ENCODE measurements at regions not wholly inside any gene's neighbourhood (a gene's known extent, or its start where the extent isn't known, plus 50 kb on each side); places are given as distances from the start of the nearest gene placed in this dataset.
A peak's percentile ranks its signal among the peaks of the same experiment; 100 is the strongest.
"Not testable (repeated sequence)": the region's sequence is repeated elsewhere in the genome, so short reads cannot be mapped to it uniquely, and the experiment has no call there.

DNA sequence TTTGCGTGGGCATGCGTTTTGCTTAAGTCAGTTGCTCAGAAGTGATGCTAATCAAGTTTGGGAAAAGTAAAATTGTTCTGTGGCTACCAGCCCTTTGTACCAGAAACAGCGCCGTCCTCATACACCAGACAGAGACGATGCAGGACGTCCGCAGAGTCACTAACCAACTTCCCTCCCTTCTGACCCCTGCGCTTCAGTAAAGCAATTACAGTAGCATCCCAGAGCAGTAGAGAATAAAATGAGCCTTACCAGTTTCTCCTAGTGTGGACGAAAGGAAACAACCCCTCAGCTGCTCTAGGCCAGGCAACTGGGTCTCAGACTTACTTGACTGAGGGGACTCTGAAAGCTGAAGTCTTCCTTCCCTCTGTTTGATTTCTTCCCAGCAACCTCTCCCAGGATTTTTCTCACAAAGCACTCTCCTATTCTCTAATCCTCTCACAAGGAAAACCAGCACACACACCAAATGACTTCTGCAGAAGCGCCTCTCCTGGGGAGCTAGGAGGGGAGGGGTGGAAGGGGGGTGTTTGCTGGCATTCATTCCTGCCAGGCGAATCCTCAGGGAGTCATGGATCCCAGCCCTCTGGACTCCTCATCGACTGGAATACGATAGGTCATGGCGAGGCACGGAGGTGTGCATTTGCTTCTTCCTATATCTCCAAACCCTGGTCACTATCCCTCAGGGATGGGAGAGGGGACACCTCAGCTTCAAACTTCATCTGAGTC is 56.0 kb upstream of the MID1 start:
- DNase-seq = no peak

DNA sequence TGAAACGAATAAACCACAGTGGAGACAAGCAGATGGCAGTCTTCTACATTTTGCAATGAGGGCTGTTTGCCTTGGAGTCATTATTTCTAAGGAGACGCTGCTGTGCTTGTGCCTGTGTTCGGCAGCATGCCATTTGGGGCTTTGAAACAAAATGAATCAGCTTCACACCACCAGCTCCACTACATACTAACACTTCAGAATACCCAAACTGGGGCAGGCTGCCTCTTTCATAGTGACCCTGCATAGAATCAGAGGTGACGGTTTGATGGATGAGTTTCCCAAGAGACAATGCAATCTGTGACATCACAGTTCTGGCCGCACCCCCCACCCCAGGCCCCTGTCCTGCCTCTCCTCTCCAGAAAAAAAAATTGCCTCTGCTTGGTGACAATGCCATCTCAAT is 57.1 kb upstream of the MID1 start:
- no peak for DNase-seq

DNA sequence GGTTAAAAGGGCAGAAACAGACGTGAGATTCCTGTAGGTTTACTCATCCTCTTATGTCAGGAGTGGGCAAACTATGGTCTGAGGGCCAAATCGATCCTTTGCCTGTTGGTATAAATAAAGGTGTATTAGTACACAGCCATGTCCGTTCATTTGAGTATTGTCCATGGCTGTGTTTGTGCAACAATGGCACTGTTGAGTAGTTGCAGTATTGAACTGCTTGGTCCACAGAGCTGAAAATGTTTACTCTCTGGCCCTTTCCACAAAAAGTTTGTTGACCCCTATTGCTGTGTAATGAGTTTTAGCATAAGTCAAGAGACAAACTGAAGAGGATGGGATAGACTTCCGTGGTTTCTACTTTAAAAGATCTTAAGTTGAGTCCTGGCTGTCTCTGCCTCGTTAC is 59.0 kb upstream of the MID1 start:
- no peak for DNase-seq

DNA sequence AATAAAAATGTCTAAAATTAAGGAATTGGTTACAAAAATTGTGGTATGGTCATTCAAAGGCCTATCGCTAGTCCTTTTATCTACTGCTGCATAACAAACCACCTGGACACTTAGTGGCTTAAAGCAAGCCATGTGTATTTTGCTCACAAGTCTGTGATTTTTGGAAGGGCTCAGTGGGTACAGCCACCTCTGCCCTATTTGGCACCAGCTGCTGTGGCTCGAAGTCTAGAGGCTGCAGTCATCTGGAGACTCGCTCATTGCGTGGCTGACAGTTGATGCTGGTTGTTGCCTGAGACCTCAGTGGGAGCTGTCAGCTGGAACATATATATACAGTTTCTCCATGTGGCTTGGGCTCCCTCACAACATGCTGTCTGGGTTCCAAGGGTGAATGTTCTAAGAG is 60.8 kb upstream of the MID1 start:
- DNase-seq = no peak

DNA sequence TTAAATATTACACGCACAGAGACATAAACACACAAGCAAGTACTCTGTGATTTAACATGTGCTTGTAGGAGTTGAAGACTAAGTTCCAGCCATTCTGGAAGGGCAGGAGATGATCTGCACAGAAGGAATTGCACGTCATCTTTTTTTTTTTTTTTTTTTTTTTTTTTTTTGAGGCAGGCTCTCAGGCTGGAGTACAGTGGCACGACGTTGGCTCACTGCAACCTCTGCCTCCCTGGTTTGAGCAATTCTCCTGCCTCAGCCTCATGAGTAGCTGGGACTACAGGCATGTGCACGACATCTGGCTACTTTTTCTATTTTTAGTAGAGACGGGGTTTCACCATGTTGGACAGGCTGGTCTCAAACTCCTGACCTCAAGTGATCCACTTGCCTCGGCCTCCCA is 63.2 kb upstream of the MID1 start:
- DNase-seq = not testable (repeated sequence)

DNA sequence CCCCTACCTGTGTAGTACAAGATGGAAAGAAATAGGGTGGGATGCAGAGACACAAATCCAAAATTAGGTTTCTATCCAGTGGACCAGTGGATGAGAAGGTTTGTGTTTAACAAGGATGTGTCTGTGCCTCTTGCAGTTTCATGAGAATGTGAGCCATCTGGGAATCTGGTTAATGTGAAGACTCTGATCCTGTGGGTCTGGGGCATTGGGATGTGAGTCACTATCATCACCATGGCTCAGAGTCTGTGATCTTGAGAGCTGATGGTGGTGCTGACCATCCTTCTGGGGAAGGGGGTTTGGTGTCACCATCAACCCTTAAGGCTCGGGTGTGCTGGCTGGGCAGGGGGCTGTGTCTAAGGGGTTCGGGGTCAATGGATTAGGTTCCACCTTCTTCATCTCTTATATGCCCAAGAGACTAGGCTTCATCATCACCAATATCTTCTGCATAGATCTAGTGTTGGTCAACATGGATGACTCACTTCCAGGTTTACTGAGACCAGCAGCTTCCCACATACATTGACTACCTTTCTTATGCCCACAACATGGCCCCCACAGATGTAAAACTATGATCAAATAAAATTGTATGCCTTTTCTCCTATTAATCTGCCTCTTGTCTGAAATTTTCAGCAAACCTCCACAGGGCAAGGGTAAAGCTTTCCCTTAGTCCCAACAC is 65.7 kb upstream of the MID1 start:
- no peak for DNase-seq

DNA sequence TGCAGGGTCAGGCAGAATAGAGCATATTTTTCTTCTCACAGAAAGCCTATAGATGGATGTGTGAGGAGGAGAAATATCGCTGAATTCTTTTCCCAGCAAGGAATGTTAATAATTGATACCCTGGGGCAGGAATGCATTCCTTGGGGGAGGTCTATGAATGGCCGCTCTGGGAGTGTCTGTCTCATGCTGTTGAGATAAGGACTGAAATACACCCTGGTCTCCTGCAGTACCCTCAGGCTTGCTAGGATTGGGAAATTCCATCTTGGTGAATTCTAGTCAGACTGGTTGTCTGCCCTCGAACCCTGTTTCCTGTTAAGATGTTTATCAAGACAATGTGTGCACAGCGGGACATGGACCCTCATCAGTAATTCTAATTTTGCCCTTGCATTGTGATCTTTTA is 71.4 kb upstream of the MID1 start:
- DNase-seq = not testable (repeated sequence)

DNA sequence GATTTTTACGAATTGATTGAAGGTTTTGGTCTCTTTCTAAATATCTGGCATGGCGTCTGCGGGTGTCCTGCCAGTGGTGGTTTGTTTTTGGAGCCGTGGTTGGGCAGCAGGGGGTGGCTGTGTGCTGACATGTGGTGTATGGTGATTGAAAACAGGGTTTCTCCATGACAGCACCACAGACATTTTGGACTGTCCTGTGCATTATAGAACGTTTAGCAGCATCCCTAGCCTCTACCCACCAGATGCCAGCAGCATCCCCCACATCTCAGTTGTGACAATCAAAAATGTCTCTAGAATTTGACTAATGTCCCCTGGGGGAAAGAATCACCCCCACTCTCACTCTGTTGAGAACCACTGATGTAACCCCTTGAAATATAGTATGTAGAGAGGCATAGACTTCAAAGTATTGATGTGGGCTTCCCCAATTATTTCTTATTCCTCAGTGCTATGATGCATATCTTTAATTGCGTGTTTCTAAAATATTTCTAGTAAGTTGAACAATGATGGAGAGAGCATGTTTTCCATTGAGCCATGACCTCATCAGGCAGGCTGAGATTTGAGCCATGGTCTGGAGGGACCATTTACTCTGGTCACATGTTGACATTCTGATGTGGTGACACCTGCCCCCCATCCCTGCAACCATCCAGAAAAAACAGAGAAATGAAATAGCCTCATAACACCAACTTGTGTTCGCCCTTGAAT is 77.4 kb upstream of the MID1 start:
- no peak for DNase-seq

DNA sequence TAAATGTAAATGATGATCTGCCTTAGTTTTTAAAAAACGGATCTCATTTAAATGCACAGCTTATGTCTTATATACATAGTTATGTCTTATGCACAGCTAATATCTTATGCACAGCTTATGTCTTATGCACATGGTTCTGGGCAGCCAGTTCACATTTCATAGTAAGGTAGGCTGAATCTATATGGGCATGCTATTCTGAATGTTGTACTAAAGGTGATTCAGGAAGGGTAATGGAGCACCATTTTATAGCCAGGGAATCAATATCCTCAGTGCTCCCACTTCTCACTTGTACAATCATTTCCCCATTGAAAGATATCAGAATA is 77.9 kb upstream of the MID1 start:
- no peak for DNase-seq

DNA sequence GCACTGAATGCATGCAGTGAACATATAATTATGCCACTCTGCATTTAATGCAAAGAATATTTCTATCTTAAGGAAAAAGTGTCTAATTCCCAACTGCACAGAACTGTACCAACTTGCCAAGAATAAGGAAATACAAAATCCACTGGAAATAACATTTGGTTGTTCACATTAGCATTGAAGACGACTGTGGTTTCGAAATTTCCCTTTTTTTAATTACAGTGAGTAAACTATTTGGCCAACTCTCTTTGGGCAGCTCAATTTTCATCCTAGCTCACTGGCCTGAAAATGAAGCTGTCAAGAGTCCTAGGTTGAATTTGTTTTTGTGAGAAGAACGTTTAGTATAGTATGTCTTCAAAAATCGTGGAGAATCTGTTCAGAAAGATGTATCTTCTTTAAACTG is 81.6 kb upstream of the MID1 start:
- DNase-seq = no peak

DNA sequence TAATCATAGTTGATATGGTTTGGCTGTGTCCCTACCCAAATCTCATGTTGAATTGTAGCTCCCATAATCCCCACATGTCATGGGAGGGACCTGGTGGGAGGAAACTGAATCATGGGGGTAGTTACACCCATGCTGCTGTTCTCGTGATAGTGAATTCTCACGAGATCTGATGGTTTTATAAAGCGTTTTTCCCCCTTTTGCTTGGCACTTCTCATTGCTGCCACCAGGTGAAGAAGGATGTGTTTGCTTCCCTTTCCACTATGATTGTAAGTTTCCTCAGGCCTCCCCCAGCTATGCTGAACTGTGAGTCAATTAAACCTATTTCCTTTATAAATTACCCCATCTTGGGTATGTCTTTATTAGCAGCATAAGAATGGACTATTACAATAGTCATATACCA is 86.0 kb upstream of the MID1 start:
- not testable (repeated sequence) for DNase-seq

DNA sequence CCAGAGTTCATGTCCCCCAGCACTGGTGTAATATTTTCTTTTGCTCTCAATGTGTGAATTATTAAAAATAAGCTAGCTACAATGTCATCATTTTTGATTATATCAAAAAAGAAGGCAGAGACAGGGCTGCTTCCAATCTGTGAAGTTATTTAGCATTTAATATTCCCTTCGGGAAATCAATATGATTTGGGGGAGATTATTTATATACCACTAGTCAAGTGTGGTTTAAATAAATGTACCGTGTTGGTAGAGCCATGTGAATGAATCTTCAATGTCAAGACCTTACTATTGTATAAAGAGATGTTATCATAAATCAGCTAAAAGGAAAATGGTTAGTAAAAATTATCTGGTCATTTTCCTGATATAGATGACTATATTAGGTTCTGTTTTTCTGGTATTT is 87.4 kb upstream of the MID1 start:
- DNase-seq = no peak

DNA sequence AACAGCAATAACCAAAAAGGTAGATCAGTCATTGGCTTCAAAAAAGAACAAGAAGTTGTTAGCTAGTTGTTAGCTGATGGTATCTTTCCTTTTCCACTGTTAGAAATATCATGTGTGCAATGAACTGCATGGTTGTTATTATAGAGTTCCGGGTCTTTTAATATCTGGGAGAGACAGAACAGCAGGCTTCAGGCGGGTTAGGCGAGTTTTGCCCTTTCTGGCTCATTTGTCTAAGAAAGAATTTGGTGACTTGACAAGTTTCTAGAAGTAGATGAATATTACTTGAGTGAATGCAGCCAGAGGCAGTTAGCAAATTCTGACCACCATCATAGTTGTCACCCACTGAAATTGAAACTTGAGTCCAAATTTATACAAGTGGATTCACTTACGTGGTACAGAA is 88.9 kb upstream of the MID1 start:
- no peak for DNase-seq

DNA sequence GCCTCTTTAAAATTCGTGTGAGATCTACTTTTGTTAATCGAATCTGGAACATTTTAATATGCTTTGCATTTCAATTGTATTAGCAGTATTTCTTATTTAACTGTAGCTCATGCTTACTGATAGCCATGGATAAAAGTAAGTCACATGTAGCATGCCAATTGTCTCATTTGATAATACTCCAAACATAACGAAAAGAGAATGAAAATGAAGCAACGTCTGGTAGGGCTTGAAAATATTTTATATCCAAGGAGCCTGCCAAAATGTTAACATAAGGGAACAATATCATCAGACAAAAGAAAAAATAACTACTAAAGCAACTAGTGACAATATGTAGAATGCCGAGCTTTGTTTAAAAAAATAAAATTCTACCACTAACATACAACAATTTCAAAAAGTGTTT is 94.1 kb upstream of the MID1 start:
- no peak for DNase-seq

DNA sequence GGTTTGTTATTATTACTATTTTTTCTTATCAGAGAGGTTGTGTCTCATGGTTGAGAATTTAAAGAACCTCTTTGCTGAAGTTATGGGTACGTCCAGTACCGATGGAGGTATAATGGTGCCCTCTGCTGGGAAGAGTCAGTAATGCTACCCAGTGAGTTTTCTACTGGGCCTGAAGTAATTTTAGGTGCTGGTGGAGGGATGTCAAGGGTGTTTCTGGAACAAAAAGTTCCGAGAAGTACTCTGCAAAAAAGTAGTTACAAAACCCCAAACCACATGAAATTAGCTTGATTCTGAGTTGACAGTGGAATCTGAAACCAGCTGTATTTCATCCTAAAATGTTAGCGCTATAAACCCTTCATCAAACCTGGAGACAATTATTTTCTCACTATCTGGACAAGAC is 102.5 kb upstream of the MID1 start:
- peak; percentile 17 for DNase-seq

DNA sequence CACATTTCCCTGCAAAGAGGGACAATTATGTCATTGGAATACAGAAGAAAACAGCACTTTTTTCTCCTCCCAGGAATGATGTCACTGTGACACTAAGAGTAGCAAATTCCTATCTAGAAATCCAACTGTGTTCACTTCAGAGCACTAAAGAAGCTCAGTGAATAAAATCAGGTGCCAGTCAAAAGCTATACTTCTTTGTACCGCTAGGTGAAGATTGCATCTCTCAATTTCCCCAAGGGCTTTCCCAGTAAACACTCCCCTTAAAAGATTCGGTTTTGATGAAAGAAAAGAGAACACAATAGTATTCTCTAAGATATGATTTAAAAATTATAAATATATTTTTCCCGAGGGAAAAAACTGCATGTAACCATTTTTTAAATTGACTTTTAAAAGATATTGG is 104.7 kb upstream of the MID1 start:
- DNase-seq = no peak

DNA sequence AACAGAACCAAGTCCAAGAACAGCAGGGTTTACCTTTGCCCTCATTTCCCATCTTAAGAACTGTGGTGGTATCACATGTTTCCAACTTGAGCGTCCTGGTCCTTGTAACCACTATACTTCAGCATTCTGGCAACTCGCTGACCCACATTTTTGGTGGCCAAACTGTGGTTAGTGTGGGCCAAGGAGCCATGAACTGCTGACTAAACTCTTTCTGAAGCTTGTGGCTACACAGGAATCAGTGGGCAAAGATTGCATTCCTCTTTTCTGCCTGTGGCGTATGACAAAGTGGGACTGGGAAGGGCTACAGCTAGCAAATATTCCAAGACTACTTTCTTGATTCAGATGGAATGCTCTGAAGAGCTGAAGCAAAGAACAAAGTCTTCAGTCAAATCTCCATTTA is 106.3 kb upstream of the MID1 start:
- peak; percentile 10 for DNase-seq

DNA sequence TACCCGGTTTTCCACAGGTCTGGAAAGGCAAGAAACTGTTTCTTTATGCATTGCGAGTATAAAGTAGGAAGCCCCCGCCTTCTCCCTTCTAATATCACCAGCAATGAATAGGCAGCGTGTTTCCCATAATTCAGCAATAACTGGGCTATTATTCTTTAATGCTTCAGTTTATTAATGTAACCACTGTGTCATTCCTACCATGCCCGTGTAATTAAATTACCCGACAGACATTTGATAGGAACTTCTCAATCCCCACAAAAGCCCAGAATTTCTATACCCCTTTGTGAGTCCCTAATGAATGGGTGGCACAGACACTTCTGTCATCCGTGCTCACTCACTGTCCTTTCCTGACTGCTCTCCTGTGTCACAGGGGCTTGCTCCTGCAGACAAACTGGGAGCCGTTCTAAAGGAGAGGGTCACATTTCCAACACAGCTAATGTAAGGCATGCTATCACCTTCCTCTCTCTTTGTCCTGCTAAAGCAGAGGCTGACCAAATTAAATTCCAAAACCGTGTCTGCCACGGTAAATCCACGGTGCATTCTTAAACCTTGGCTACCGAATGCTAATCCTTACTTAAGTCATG is 108.5 kb upstream of the MID1 start:
- no peak for DNase-seq

DNA sequence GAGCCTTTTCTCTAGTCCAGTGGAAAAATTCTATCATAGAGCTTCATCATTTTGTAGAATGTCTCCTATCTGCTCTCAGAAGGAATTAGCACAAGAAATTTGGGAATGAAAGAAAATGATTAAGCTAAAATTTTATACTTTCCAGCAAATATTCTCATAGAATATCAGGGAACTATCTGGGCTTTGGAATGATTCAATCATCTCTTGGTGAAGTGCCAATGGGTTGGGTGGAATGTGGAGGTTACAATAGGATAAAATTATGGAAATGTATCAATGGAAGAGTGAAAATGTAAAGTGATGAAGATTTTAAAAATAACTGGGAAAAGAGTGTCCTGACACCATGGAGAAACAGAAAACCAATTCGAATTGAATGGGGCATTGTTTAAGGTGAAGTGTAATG is 119.0 kb upstream of the MID1 start:
- no peak for DNase-seq

DNA sequence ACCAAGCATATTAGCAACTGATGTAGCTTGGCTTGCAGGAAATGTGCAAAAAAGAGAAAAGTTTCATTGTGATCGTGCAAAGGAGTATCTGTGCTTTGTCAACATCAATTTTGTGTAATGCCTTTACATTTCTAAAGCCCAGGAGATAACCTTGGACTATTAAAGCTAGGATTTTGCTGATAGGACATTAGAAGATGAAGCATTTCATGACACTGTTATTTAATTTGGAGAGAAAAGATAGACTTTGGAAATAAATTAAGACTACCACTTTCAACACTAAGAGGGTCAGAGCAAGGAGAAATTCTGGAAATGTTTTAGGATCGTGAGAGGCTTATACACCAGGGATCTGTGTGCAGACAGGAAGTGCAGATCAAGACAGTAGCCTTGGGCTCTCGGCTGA is 120.6 kb upstream of the MID1 start:
- no peak for DNase-seq

DNA sequence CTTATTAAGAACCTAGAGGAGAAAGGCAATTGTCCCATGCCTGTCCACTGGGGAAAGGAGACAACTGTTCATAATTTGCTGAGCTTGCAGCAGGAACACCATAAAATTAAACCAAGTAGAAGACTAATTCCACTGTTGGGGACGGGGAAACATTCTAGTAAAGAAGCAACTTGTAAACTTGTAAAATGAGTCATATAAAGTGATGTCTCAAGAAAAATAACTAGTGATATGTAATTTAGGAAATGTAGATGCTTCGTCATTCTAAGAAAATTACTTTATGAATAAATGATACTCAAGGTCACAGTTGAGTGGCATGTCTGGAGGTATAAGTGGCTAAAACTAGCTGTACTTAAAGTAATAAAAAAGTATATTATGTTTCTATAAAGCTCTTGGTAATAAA is 121.2 kb upstream of the MID1 start:
- DNase-seq = no peak

DNA sequence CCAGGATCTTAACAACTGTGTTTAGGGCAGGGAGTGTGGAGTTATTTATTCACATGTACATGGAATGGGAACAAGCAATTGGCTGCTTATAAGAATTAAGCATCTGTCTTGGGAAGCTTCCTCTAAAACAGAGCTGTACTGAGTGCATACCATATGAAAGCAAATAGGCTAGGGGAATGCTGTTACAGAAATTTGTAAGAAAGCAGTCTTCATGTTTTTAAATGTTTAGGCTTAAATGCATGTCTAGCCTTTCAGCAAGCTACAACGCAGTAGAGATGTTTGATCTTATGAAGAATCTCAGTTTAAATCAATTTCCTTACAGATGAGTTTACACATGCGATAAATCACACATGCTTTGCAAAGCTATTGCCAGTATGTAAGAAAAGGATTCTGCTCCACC is 123.1 kb upstream of the MID1 start:
- DNase-seq = no peak

DNA sequence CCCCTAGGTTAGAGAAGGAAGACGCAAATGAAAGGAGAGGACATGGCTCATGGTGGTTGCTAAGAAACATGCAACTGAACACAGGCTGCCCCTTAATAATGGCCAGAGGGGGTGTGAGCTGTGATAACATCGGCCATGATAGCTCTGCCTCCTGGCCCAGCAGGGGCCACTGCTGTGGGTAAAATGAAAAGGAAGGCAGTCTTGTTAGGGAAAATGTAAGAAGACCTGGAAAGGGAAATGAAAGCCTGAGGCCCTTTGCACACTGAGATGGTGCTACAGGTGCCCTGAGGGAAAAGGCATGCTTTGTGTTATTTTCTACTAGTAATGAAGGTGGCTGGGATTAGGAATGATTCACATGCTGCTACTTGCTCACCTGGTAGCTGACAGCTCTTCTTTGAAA is 123.6 kb upstream of the MID1 start:
- DNase-seq = no peak

DNA sequence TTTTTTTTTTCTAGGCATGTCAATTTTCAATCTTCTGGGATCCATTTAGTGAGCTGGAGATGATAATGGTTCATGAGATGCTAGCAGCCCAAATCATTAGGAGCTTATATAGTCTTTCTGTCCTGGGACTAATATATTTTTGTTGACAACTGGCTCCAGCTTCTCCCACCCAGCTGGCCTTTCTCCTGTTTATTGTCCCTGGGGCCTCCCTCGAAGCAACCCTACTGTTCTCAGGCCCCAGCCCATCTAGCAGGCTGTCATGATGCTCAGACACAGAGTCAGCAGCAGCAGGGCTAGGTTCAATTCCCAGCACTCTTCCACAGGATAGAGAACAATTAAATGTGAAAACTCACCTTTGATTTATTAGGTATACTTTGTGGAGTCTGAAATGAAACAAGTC is 127.6 kb upstream of the MID1 start:
- DNase-seq = no peak

Measured in MV-4-11 (cell line).